ENCODE measurements at regions not wholly inside any gene's neighbourhood (a gene's known extent, or its start where the extent isn't known, plus 50 kb on each side); places are given as distances from the start of the nearest gene placed in this dataset.

GRCh38 chr9:673966-674526 lies 167.5 kb upstream of the DMRT1 start (continued):
- TF ChIP-seq SOX6 (IDR thresholded peaks at IDR 0.05): no peak
- TF ChIP-seq SOX6 (CRISPR knock-in tag; IDR thresholded peaks at IDR 0.05): peak; percentile 69; the same call in 1 of the 2 replicates
- TF ChIP-seq ERF (CRISPR knock-in tag; IDR thresholded peaks at IDR 0.05): peak; percentile 68
- TF ChIP-seq, protein P1, sequence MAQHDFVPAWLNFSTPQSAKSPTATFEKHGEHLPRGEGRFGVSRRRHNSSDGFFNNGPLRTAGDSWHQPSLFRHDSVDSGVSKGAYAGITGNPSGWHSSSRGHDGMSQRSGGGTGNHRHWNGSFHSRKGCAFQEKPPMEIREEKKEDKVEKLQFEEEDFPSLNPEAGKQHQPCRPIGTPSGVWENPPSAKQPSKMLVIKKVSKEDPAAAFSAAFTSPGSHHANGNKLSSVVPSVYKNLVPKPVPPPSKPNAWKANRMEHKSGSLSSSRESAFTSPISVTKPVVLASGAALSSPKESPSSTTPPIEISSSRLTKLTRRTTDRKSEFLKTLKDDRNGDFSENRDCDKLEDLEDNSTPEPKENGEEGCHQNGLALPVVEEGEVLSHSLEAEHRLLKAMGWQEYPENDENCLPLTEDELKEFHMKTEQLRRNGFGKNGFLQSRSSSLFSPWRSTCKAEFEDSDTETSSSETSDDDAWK (CRISPR knock-in tag; IDR thresholded peaks at IDR 0.05): no peak
- TF ChIP-seq NCOR1 (IDR thresholded peaks at IDR 0.05; ENCODE audit: borderline replicate concordance, low read length): peak; percentile 58; the same call in 1 of the 2 replicates
- TF ChIP-seq HMG20A (CRISPR knock-in tag; IDR thresholded peaks at IDR 0.05; ENCODE audit: borderline replicate concordance): peak; percentile 74; the same call in 1 of the 2 replicates
- peak; percentile 51; the same call in 1 of the 2 replicates for TF ChIP-seq POLR2G (IDR thresholded peaks at IDR 0.05; ENCODE audit: low read depth, low read length)
- TF ChIP-seq, protein P2, sequence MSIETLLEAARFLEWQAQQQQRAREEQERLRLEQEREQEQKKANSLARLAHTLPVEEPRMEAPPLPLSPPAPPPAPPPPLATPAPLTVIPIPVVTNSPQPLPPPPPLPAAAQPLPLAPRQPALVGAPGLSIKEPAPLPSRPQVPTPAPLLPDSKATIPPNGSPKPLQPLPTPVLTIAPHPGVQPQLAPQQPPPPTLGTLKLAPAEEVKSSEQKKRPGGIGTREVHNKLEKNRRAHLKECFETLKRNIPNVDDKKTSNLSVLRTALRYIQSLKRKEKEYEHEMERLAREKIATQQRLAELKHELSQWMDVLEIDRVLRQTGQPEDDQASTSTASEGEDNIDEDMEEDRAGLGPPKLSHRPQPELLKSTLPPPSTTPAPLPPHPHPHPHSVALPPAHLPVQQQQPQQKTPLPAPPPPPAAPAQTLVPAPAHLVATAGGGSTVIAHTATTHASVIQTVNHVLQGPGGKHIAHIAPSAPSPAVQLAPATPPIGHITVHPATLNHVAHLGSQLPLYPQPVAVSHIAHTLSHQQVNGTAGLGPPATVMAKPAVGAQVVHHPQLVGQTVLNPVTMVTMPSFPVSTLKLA (IDR thresholded peaks at IDR 0.05): peak; percentile 9; the same call in 1 of the 2 replicates
- TF ChIP-seq ZNF878 (CRISPR knock-in tag; IDR thresholded peaks at IDR 0.05): 0 out of 2 replicates have a peak, but pooled peaks have one; percentile 14
- peak; percentile 64 for TF ChIP-seq ZGPAT (CRISPR knock-in tag; IDR thresholded peaks at IDR 0.05)
- TF ChIP-seq ZNF629 (CRISPR knock-in tag; conservative IDR thresholded peaks at IDR 0.05): 0 out of 2 replicates have a peak, but pooled peaks have one; percentile 38
- TF ChIP-seq IRF1 (CRISPR knock-in tag; IDR thresholded peaks at IDR 0.05; ENCODE audit: low read depth): no peak
- TF ChIP-seq, protein P3, sequence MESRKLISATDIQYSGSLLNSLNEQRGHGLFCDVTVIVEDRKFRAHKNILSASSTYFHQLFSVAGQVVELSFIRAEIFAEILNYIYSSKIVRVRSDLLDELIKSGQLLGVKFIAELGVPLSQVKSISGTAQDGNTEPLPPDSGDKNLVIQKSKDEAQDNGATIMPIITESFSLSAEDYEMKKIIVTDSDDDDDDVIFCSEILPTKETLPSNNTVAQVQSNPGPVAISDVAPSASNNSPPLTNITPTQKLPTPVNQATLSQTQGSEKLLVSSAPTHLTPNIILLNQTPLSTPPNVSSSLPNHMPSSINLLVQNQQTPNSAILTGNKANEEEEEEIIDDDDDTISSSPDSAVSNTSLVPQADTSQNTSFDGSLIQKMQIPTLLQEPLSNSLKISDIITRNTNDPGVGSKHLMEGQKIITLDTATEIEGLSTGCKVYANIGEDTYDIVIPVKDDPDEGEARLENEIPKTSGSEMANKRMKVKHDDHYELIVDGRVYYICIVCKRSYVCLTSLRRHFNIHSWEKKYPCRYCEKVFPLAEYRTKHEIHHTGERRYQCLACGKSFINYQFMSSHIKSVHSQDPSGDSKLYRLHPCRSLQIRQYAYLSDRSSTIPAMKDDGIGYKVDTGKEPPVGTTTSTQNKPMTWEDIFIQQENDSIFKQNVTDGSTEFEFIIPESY (CRISPR knock-in tag; IDR thresholded peaks at IDR 0.05): 0 out of 2 replicates have a peak, but pooled peaks have one; percentile 18
- TF ChIP-seq, protein P4, sequence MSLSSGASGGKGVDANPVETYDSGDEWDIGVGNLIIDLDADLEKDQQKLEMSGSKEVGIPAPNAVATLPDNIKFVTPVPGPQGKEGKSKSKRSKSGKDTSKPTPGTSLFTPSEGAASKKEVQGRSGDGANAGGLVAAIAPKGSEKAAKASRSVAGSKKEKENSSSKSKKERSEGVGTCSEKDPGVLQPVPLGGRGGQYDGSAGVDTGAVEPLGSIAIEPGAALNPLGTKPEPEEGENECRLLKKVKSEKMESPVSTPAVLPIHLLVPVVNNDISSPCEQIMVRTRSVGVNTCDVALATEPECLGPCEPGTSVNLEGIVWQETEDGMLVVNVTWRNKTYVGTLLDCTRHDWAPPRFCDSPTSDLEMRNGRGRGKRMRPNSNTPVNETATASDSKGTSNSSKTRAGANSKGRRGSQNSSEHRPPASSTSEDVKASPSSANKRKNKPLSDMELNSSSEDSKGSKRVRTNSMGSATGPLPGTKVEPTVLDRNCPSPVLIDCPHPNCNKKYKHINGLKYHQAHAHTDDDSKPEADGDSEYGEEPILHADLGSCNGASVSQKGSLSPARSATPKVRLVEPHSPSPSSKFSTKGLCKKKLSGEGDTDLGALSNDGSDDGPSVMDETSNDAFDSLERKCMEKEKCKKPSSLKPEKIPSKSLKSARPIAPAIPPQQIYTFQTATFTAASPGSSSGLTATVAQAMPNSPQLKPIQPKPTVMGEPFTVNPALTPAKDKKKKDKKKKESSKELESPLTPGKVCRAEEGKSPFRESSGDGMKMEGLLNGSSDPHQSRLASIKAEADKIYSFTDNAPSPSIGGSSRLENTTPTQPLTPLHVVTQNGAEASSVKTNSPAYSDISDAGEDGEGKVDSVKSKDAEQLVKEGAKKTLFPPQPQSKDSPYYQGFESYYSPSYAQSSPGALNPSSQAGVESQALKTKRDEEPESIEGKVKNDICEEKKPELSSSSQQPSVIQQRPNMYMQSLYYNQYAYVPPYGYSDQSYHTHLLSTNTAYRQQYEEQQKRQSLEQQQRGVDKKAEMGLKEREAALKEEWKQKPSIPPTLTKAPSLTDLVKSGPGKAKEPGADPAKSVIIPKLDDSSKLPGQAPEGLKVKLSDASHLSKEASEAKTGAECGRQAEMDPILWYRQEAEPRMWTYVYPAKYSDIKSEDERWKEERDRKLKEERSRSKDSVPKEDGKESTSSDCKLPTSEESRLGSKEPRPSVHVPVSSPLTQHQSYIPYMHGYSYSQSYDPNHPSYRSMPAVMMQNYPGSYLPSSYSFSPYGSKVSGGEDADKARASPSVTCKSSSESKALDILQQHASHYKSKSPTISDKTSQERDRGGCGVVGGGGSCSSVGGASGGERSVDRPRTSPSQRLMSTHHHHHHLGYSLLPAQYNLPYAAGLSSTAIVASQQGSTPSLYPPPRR (CRISPR knock-in tag; IDR thresholded peaks at IDR 0.05; ENCODE audit: borderline replicate concordance): peak; percentile 24; the same call in 1 of the 2 replicates
- peak; percentile 58; the same call in 1 of the 2 replicates for TF ChIP-seq ESRRA (CRISPR knock-in tag; IDR thresholded peaks at IDR 0.05; ENCODE audit: low read depth)
- TF ChIP-seq BRD4 (CRISPR knock-in tag; IDR thresholded peaks at IDR 0.05): peak; percentile 16; the same call in 1 of the 2 replicates

Measured in HepG2 (cell line).